Fibroblast of gingiva (primary cell): ENCODE measurements at regions not wholly inside any gene's neighbourhood (a gene's known extent, or its start where the extent isn't known, plus 50 kb on each side); places are given as distances from the start of the nearest gene placed in this dataset.

Experiments
- DNase-seq: peaks from one replicate; pipeline ENCODE4 v3.0.0-alpha.2; 2011; ENCODE audit warnings: low read depth

GRCh38 chr15:62913246-62913645 is 129.3 kb upstream of the TPM1 start:
- no peak for DNase-seq

- no peak for DNase-seq
Measured at GRCh38 chr15:62914461-62915079, 128.0 kb upstream of the TPM1 start.

- DNase-seq = peak; percentile 86
Measured at GRCh38 chr15:62920682-62921502, 121.7 kb upstream of the TPM1 start.

GRCh38 chr15:62922514-62922913 is 120.0 kb upstream of the TPM1 start:
- no peak for DNase-seq

GRCh38 chr15:62925875-62926274 is 116.7 kb upstream of the TPM1 start:
- DNase-seq = no peak

- DNase-seq = no peak
Measured at GRCh38 chr15:62927196-62927595, 115.4 kb upstream of the TPM1 start.

- no peak for DNase-seq
Measured at GRCh38 chr15:62927836-62928235, 114.7 kb upstream of the TPM1 start.

- DNase-seq = peak; percentile 78
Measured at GRCh38 chr15:62928242-62928999, 114.1 kb upstream of the TPM1 start.

- peak; percentile 55 for DNase-seq
Measured at GRCh38 chr15:62929000-62929357, 113.6 kb upstream of the TPM1 start.

GRCh38 chr15:62931650-62932049 is 110.9 kb upstream of the TPM1 start:
- DNase-seq = peak; percentile 32

- peak; percentile 95 for DNase-seq
Measured at GRCh38 chr15:62932436-62932835, 110.1 kb upstream of the TPM1 start.

- no peak for DNase-seq
Measured at GRCh38 chr15:62933386-62933785, 109.2 kb upstream of the TPM1 start.

GRCh38 chr15:62934236-62934971 is 108.1 kb upstream of the TPM1 start:
- DNase-seq = no peak

GRCh38 chr15:62935300-62936081 is 107.1 kb upstream of the TPM1 start:
- peak; percentile 16 for DNase-seq

GRCh38 chr15:62938825-62939224 is 103.7 kb upstream of the TPM1 start:
- no peak for DNase-seq

GRCh38 chr15:62940093-62940754 is 102.3 kb upstream of the TPM1 start:
- no peak for DNase-seq

- peak; percentile 87 for DNase-seq
Measured at GRCh38 chr15:62940755-62941361, 101.7 kb upstream of the TPM1 start.

GRCh38 chr15:62941699-62942098 is 100.8 kb upstream of the TPM1 start:
- DNase-seq = no peak

- no peak for DNase-seq
Measured at GRCh38 chr15:62942428-62942827, 100.1 kb upstream of the TPM1 start.

- DNase-seq = no peak
Measured at GRCh38 chr15:62945063-62945462, 97.5 kb upstream of the TPM1 start.

- DNase-seq = no peak
Measured at GRCh38 chr15:62945760-62946159, 96.8 kb upstream of the TPM1 start.
